Activated naive CD8-positive, alpha-beta T cell treated with anti-CD3 and anti-CD28 coated beads, Interleukin-2, amount 10 ng/mL, durations not matched to agents 7 days and 5 days (primary cell): ENCODE measurements at regions not wholly inside any gene's neighbourhood (a gene's known extent, or its start where the extent isn't known, plus 50 kb on each side); places are given as distances from the start of the nearest gene placed in this dataset.
"Not testable (repeated sequence)": the region's sequence is repeated elsewhere in the genome, so short reads cannot be mapped to it uniquely, and the experiment has no call there.

ENCODE experiments used
- ATAC-seq: fragments of 150-1000 bp; cut with Tn5 transposase; one replicate; pipeline ENCODE4 v1.10.0; 2021; ENCODE audit warnings: low read depth, moderate library complexity
- POLR2A ChIA-PET: fragments of 350-600 bp; sonication (Branson Sonifier 250); formaldehyde crosslinking; loops from one replicate; lab custom pipeline; 2021; ENCODE audit warnings: antibody characterized with exemption; lab: Charles Lee
- DNase-seq: peaks from one replicate; pipeline ENCODE4 v3.0.0; 2021
- H3K27ac Mint-ChIP-seq: one replicate; pipeline ENCODE4 v1.8.0; 2022; ENCODE audit warnings: mild to moderate bottlenecking, mixed read lengths
- H3K27me3 Mint-ChIP-seq: one replicate; pipeline ENCODE4 v1.8.0; 2022; ENCODE audit warnings: mild to moderate bottlenecking, moderate library complexity, mixed read lengths
- H3K36me3 Mint-ChIP-seq: one replicate; pipeline ENCODE4 v1.8.0; 2021; ENCODE audit warnings: mild to moderate bottlenecking, mixed read lengths
- H3K4me1 Mint-ChIP-seq: one replicate; pipeline ENCODE4 v1.8.0; 2021; ENCODE audit warnings: mixed read lengths
- H3K4me3 Mint-ChIP-seq: one replicate; pipeline ENCODE4 v1.8.0; 2022; ENCODE audit warnings: mild to moderate bottlenecking, moderate library complexity, mixed read lengths
- H3K9me3 Mint-ChIP-seq: one replicate; pipeline ENCODE4 v1.8.0; 2021; ENCODE audit warnings: mixed read lengths

DNA sequence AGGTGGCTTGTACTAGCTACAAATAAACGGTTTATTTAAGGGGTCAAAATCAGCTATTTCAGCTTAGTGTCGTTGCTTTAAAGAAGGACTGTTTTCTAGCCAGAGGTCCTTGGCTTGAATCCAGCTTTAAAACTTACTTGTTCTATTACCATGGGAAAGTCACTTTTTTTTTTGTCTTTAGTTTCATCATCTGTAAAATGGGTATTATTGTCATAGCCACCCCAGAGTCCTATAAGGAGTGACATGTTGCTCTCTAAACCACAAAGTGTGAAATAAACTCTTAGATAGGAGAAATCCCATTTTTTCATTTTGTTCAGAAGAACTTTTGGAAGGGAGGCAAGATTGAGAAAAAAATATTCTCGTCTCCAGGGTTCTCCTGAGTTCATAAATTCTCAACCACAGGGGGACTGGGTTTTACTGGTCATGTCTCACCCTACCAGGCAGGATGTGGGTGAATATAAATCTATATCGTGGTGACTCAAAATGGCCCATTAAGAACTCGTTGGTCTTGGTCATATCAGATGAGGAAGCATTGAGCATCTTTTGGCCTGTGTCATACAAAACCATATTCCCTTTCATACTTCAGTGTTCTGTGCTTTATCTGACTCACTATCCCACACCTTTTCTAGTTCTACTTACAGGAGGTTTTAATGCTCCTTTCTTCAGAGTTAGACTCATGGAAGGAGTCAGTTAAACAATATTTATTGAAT is 202.7 kb upstream of the NR3C1 start:
- Mint-ChIP-seq H3K27ac (peak overlapping the region; percentile 84), H3K27me3 (peaks cover 6% of the 10 kb centered on the region), H3K36me3 (peaks cover 16% of the 10 kb centered on the region), H3K4me1 (peaks cover 31% of the 10 kb centered on the region), H3K4me3 (peak overlapping the region; percentile 81), H3K9me3 (peaks cover 14% of the 10 kb centered on the region)
- DNase-seq: no peak
- POLR2A ChIA-PET: interaction anchor here (0.5 to 1.8 kb wide), 2 partner anchors 13 to 203 kb away, joined by 6 to 7 read pairs; partner anchors contain the start of gene NR3C1
- peak; percentile 44 for ATAC-seq

DNA sequence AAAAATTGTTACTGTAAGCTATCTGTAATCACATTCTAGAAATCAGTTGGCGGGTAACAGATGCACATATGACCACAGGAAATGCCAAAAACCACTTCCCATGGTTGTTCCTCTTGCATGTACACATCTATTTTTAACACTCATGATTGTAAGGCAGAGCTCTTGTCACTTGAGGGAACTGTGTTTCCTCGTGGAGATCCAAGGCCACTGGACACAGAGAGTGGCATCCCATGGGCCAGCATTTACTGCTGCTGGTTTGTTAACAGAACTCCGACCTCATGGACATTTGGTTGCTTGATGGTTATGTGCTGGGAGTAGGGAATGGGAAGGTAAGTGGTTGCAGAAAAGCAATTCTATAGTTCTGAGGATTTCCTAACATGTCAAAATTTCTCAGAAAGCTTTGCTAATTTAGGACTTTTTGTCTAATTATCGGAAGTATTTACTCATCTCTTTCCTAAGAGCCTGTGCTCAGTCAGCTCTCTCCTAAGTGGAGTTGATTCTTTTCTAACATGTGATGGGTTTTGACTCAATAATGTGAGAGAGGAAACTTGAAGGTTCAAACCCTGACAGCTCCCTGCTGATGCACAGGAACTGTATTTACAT is 202.0 kb upstream of the NR3C1 start:
- POLR2A ChIA-PET: interaction anchor here (0.5 to 1.8 kb wide), 3 partner anchors 13 to 600 kb away, joined by 3 to 7 read pairs (median 6); partner anchors contain the start of gene NR3C1
- H3K4me1 Mint-ChIP-seq: peaks cover 31% of the 10 kb centered on the region
- H3K4me3 Mint-ChIP-seq: peak overlapping the region; percentile 81

DNA sequence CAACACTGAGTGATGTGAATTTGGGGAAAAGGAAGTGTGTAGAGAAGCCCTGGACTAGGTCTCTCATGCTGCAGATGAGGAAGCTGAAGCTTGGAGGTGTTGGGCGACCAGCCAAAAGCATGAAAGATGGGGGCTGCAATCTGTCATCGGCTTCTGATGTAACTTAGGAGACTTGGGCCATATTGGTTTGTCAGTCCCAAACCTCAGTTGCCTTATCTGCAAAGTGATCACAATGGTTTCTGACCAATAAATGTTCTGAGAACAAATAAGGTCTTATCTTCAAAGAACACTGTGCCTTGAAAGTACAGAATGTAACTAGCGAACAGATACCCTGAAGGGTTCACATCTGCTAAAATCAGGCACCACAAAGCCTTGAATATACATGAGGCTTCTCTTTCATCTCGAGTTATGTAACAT is 198.4 kb upstream of the NR3C1 start:
- Mint-ChIP-seq H3K4me1 (peaks cover 31% of the 10 kb centered on the region), H3K4me3 (no peak overlapping the region), H3K27me3 (peaks cover 3% of the 10 kb centered on the region), H3K36me3 (peaks cover 16% of the 10 kb centered on the region), H3K9me3 (peaks cover 13% of the 10 kb centered on the region), H3K27ac (no peak overlapping the region)
- DNase-seq: no peak
- POLR2A ChIA-PET: interaction anchor here (0.7 kb wide), 1 partner anchor 198 kb away, joined by 3 read pairs; no protein-coding TSS in a partner anchor
- ATAC-seq: peak; percentile 20

More for the DNA sequence above, 202.0 kb upstream of the NR3C1 start:
- Mint-ChIP-seq H3K27me3 (peaks cover 6% of the 10 kb centered on the region), H3K9me3 (peaks cover 14% of the 10 kb centered on the region), H3K36me3 (peaks cover 16% of the 10 kb centered on the region), H3K27ac (peak overlapping the region; percentile 84)
- ATAC-seq (peak; percentile 66), DNase-seq (peak; percentile 42)

DNA sequence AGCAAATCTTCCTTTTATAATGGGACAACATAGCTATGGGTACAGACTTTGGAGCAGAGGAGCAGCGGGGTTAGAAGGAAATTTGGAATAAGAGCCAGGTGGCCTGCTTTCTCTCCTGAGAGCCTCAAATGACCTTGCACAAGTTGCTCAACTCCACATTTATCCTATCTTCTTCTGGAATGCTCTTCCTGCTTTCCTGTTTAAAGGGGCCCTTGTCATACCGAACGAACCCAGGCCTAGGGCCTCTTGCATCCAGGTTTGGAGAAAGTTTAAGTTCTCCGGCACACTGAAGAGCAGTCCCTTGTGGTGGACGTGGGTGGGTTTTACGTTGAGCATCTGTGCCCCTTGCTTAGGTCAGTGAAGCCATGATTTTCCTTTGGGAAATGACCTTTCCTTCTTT is 197.9 kb upstream of the NR3C1 start:
- Mint-ChIP-seq H3K9me3 (peaks cover 13% of the 10 kb centered on the region), H3K4me1 (peaks cover 28% of the 10 kb centered on the region), H3K4me3 (no peak overlapping the region), H3K36me3 (peaks cover 16% of the 10 kb centered on the region), H3K27me3 (peaks cover 3% of the 10 kb centered on the region), H3K27ac (no peak overlapping the region)
- POLR2A ChIA-PET: interaction anchor here (0.7 kb wide), 1 partner anchor 59 kb away, joined by 3 read pairs; no protein-coding TSS in a partner anchor
- ATAC-seq: no peak
- no peak for DNase-seq

DNA sequence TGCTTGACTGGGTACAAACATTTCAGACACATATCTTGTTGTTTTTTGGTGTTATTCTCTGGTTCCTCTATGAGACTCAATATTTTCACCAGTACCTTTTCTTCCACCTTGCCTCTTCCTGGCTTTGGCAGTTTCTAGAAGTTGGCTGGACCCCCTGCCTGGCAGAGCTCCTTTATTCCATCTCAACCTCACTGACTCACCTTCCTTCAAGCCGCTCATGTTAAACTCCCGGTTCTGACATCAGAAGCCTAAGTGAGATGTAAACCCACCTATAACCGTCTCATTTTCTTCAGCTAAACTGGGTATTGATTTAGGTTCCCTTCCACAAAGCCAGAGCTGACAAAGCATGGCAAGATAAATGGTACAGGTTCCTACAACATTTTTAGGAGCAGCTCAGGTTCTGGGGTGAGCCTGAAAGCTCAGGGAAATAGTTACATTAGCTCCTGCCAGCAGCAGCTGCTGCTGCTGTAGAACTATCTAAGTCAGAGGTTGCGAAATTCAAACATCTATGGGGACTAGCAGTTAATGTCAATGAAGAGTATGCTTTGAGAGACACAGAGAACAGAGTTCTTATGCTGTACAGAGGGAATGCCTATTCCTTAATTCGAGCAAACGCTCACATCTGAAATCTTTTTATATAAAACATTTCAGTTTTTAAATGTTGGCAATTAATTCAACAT is 197.1 kb upstream of the NR3C1 start:
- peaks cover 20% of the 10 kb centered on the region for H3K4me1 Mint-ChIP-seq
- H3K9me3 Mint-ChIP-seq: peaks cover 13% of the 10 kb centered on the region
- H3K36me3 Mint-ChIP-seq: peaks cover 16% of the 10 kb centered on the region
- peaks cover 3% of the 10 kb centered on the region for H3K27me3 Mint-ChIP-seq
- no peak overlapping the region for H3K27ac Mint-ChIP-seq
- POLR2A ChIA-PET: no interaction called here
- H3K4me3 Mint-ChIP-seq: no peak overlapping the region
- ATAC-seq: no peak
- no peak for DNase-seq

DNA sequence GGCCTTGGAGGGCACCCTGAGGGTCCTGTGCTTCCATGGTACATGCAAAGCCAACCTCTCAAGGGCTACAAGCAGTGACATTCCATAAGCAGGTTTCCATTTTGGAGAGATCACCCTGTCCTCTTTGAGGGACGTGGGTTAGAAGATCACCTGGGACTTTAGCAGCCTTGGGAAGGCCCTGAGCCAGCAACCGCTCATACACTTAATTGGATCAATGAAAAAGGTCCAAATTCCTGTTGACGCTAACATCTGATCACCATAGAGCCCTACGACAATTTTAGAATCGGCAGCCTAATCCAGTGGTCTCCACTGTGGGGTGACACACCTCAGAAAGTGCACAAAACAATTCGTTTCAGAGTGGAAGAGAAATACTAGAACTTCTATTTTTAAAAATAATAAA is 196.0 kb upstream of the NR3C1 start:
- Mint-ChIP-seq H3K4me3 (no peak overlapping the region), H3K27me3 (peaks cover 3% of the 10 kb centered on the region), H3K36me3 (peaks cover 10% of the 10 kb centered on the region), H3K27ac (no peak overlapping the region), H3K9me3 (peaks cover 13% of the 10 kb centered on the region), H3K4me1 (peaks cover 9% of the 10 kb centered on the region)
- ATAC-seq (no peak), DNase-seq (no peak)
- POLR2A ChIA-PET: no interaction called here

DNA sequence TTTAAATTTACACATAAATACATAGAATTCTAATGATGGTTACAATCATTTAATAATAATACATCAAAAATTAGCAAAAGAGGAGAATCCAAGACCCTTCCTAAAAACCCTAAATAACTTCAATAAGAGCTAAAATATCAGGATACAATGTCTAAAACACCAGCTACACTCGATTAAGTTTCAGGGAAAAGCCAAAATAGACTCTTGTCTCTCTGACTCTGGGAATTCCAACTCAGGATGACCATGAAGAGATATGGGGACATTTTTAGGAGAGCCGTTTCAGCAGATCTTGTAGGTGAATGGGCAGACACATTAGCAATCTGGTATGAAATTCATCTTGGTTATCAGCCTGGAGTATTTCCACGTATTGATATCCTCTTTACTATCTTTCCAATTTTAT is 193.3 kb upstream of the NR3C1 start:
- POLR2A ChIA-PET: no interaction called here
- H3K9me3 Mint-ChIP-seq: peaks cover 5% of the 10 kb centered on the region
- peaks cover 10% of the 10 kb centered on the region for H3K4me1 Mint-ChIP-seq
- no peak overlapping the region for H3K27ac Mint-ChIP-seq
- H3K36me3 Mint-ChIP-seq: no peaks in the 10 kb centered on the region
- no peak overlapping the region for H3K4me3 Mint-ChIP-seq
- DNase-seq (no peak), ATAC-seq (no peak)
- H3K27me3 Mint-ChIP-seq: peaks cover 12% of the 10 kb centered on the region

DNA sequence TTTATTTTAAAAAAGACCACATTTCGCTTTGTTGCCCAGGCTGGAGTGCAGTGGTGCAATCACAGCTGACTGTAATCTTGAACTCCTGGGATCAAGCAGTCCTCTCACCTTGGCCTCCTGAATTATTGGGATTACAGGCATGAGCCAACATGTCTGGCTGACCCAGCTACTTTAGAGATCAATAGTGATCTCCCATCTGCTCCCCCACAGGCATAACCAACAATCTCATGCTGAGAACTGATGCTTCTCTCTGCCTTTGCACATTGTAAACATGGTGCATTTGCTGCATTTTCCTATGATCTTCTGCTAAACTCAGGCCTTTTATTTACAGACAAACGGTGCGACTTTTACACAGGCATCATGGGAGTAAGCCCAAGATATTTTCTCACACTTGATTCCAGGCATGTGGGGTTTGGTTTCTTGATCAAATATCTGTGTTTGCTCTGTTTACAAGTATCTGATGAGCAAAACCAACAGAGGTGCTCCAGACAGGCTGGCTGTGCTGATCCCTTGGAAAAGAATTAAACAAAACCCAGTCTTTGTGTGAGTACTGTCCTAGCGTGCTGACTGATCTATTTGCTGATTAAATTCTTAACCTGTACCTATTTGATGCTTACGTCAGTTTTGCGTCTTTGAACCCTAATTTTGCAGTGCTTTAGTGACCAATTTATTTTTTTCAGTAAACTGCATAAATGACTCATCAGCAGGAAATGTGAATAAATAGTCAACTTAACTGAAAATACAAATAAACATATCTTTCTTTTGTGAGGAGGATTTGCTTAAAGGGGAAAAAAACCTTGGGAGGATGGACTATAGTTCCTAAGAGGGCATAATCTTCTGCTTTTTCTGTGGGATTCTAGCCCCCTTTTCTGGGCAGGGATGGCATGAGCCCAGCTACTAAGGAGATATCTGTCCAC is 191.7 kb upstream of the NR3C1 start:
- DNase-seq (no peak), ATAC-seq (no peak)
- H3K27me3 Mint-ChIP-seq: peaks cover 9% of the 10 kb centered on the region
- H3K4me1 Mint-ChIP-seq: peaks cover 7% of the 10 kb centered on the region
- H3K9me3 Mint-ChIP-seq: peaks cover 5% of the 10 kb centered on the region
- H3K4me3 Mint-ChIP-seq: no peak overlapping the region
- no peak overlapping the region for H3K27ac Mint-ChIP-seq
- POLR2A ChIA-PET: no interaction called here
- H3K36me3 Mint-ChIP-seq: no peaks in the 10 kb centered on the region

DNA sequence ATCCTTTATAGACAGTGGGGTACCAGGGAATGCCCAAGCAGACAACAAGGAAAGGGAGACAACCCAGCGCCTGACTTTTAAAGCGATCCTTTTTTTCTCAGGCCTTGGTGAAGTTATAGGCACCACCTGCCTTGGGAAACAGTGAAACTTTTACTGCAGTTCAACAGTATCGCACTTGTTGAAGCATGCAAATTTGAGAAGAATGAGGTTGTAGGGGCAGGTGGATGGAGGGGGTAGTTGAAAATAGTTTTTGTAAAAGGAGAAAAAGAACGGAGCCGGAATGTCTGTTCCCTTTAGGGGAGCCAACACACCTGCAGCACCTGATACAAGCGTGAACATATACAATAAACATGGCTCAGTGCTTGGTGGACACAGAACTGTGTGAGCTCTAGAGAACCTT is 190.2 kb upstream of the NR3C1 start:
- POLR2A ChIA-PET: no interaction called here

DNA sequence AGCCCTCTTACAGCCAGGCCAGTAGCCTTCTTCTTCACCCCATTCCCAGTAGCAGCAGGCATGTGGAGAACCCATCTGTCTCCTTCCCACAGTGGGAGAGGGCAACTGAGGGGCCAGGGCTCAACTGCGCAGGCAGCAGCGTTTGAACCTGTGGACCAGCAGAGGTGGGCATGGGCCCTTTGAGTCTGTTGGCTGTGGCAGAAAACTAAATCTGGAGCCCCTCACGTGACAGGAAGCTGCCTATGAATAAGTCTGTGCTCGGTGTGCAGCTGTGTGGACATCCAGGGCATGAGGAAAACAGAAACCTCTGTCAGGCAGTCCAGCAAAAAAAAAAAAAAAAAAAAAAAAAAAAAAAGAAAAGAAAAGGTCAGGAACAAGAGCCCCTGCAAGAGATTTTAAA is 189.2 kb upstream of the NR3C1 start:
- no peak overlapping the region for H3K4me3 Mint-ChIP-seq
- peaks cover 1% of the 10 kb centered on the region for H3K9me3 Mint-ChIP-seq
- H3K27ac Mint-ChIP-seq: no peak overlapping the region
- peaks cover 9% of the 10 kb centered on the region for H3K27me3 Mint-ChIP-seq
- DNase-seq (no peak), ATAC-seq (peak; percentile 76)
- peaks cover 14% of the 10 kb centered on the region for H3K4me1 Mint-ChIP-seq
- POLR2A ChIA-PET: interaction anchor here (0.7 kb wide), 2 partner anchors 12 to 13 kb away, joined by 3 to 6 read pairs; no protein-coding TSS in a partner anchor
- H3K36me3 Mint-ChIP-seq: no peaks in the 10 kb centered on the region

More for the DNA sequence above, 190.2 kb upstream of the NR3C1 start:
- no peak overlapping the region for H3K27ac Mint-ChIP-seq
- H3K4me3 Mint-ChIP-seq: no peak overlapping the region
- H3K27me3 Mint-ChIP-seq: peaks cover 9% of the 10 kb centered on the region
- H3K36me3 Mint-ChIP-seq: no peaks in the 10 kb centered on the region
- peaks cover 5% of the 10 kb centered on the region for H3K9me3 Mint-ChIP-seq
- DNase-seq: no peak
- ATAC-seq: no peak
- peaks cover 9% of the 10 kb centered on the region for H3K4me1 Mint-ChIP-seq

DNA sequence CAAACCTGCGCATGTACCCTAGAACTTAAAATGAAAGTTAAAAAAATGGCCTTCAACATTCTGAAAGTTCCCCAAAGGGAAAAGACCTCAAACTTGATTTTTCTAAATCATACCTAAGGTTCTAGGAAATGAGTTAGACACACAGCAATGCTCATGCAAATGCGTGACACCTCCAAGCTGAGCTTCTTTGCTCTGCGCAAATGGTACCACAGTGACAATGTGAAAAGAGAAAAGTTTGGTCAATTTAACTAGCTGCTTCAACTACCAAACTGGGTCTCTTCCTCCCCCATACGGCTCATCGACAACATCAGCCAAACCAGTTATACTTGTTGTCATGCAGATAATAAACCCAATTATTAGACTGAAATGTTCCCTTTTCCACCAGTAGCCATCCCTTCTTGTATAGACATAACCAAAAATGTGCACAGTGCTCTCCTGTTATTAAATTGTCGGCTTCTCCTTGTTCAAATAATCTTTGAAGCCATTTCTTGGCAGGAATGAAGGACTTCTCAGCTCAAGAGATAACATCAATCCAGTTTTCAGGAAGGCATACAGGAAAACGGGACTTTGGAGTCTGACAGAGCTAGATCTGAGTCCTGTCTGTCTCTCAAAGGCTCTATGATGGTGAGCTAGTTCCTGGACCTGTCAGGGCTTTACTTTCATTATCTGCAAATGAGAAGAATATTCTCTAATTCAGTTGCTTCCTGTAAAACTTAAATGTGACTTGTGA is 185.6 kb upstream of the NR3C1 start:
- peaks cover 8% of the 10 kb centered on the region for H3K27me3 Mint-ChIP-seq
- H3K36me3 Mint-ChIP-seq: no peaks in the 10 kb centered on the region

DNA sequence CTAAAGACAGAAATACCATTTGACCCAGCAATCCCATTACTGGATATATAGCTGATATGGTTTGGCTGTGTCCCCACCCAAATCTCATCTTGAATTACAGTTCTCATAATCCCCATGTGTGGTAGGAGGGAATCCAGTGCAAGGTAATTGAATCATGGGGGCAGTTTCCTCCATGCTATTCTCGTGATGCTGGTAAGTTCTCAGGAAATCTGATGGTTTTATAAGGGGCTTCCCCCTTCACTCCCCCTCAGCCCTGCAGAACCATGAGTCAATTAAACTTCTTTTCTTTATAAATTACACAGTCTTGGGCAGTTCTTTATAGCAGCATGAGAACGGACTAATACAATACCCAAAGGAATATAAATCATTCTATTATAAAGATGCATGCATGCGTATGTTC is 184.6 kb upstream of the NR3C1 start:
- H3K4me3 Mint-ChIP-seq, ATAC-seq, H3K27me3 Mint-ChIP-seq, H3K36me3 Mint-ChIP-seq, H3K9me3 Mint-ChIP-seq, POLR2A ChIA-PET, DNase-seq, H3K27ac Mint-ChIP-seq: not testable (repeated sequence)
- peaks cover 35% of the 10 kb centered on the region for H3K4me1 Mint-ChIP-seq

More for the DNA sequence above, 185.6 kb upstream of the NR3C1 start:
- Mint-ChIP-seq H3K27ac (no peak overlapping the region), H3K4me1 (peaks cover 28% of the 10 kb centered on the region), H3K9me3 (no peaks in the 10 kb centered on the region), H3K4me3 (no peak overlapping the region)
- POLR2A ChIA-PET: interaction anchor here (0.9 to 1.2 kb wide), 2 partner anchors 184 to 186 kb away, joined by 3 read pairs; partner anchors contain the start of gene NR3C1
- ATAC-seq (no peak), DNase-seq (no peak)
